ENCODE measurements at regions not wholly inside any gene's neighbourhood (a gene's known extent, or its start where the extent isn't known, plus 50 kb on each side); places are given as distances from the start of the nearest gene placed in this dataset.

GRCh38 chr5:82603033-82603987 lies 325.2 kb upstream of the RPS23 start (continued):
- TF ChIP-seq MAFG (tag; conservative IDR thresholded peaks at IDR 0.05) (peak; percentile 42; the same call in 1 of the 2 replicates), KDM4B (IDR thresholded peaks at IDR 0.05; ENCODE audit: borderline replicate concordance in 2 of 2, low read depth in 1 of 2) (no peak), ZNF766 (CRISPR knock-in tag; conservative IDR thresholded peaks at IDR 0.05) (peak; percentile 56; the same call in 1 of the 2 replicates), MAZ (CRISPR knock-in tag; conservative IDR thresholded peaks at IDR 0.05 in 1 of 2, IDR thresholded peaks at IDR 0.05 in 1 of 2) (no peak), ZNF764 (CRISPR knock-in tag; IDR thresholded peaks at IDR 0.05; ENCODE audit: low read depth) (no peak), CBX2 (IDR thresholded peaks at IDR 0.05; ENCODE audit: insufficient read depth, low read length, poor library complexity, severe bottlenecking) (no peak), NR2C2 (CRISPR knock-in tag; IDR thresholded peaks at IDR 0.05) (no peak), NR2C2 (tag; IDR thresholded peaks at IDR 0.05) (no peak), ZNF830 (CRISPR knock-in tag; IDR thresholded peaks at IDR 0.05) (no peak), STAT6 (CRISPR knock-in tag; IDR thresholded peaks at IDR 0.05) (no peak), C11orf30 (IDR thresholded peaks at IDR 0.05; ENCODE audit: low read depth) (peak; percentile 27; the same call in 1 of the 2 replicates), RBM34 (IDR thresholded peaks at IDR 0.05; ENCODE audit: borderline replicate concordance, insufficient read depth, low read length) (no peak), SAP30 (IDR thresholded peaks at IDR 0.05; ENCODE audit: borderline replicate concordance, insufficient read depth, low read depth, low read length, poor library complexity, severe bottlenecking) (no peak), E4F1 (CRISPR knock-in tag; IDR thresholded peaks at IDR 0.05; ENCODE audit: borderline replicate concordance) (no peak), NFE2 (IDR thresholded peaks at IDR 0.05; ENCODE audit: low read depth) (peak; percentile 71; the same call in 1 of the 2 replicates), SMAD2 (IDR thresholded peaks at IDR 0.05; ENCODE audit: low read depth, low read length) (no peak), MCM2 (IDR thresholded peaks at IDR 0.05; ENCODE audit: low read depth) (no peak), KDM2B (CRISPR knock-in tag; IDR thresholded peaks at IDR 0.05) (no peak), NUFIP1 (IDR thresholded peaks at IDR 0.05; ENCODE audit: partially characterized antibody) (no peak), TOE1 (IDR thresholded peaks at IDR 0.05; ENCODE audit: borderline replicate concordance) (no peak), TOE1 (CRISPR knock-in tag; IDR thresholded peaks at IDR 0.05; ENCODE audit: borderline replicate concordance, low read depth) (no peak)
